Right cardiac atrium (tissue), 5 donors: ENCODE measurements at regions not wholly inside any gene's neighbourhood (a gene's known extent, or its start where the extent isn't known, plus 50 kb on each side); places are given as distances from the start of the nearest gene placed in this dataset.

Source experiments
- ATAC-seq, 2 donors: fragments of 200-7000 bp; cut with Tn5 transposase; one replicate each; pipeline versions ENCODE4 v1.8.0 to v1.9.1; 2020; ENCODE audit warnings: moderate library complexity in 2 of 2, mild to moderate bottlenecking in 1 of 2
- DNase-seq, 3 donors: peaks; one replicate each; pipeline ENCODE4 v3.0.0-alpha.2; 2020
- H3K27ac ChIP-seq: one replicate; pipeline ENCODE4 v1.5.1; 2013; ENCODE audit warnings: mild to moderate bottlenecking, low read length, control low read depth, moderate library complexity
- H3K27me3 ChIP-seq: one replicate; pipeline ENCODE4 v1.6.1; 2013; ENCODE audit not compliant: control insufficient read depth, insufficient read depth
- H3K4me1 ChIP-seq: one replicate; pipeline ENCODE4 v1.6.1; 2013; ENCODE audit warnings: low read length; ENCODE audit not compliant: control insufficient read depth, insufficient read depth
- H3K4me3 ChIP-seq: one replicate; pipeline ENCODE4 v1.5.1; 2013; ENCODE audit warnings: low read length, control low read depth
- H3K9me3 ChIP-seq: one replicate; pipeline ENCODE4 v1.6.1; 2013; ENCODE audit warnings: low read length; ENCODE audit not compliant: control insufficient read depth
- WGBS: extraction: QIAGEN DNeasy Blood & Tissue Kit; methylation state at CpG from one replicate; pipeline ENCODE4 v1.1.7; 2013; 5-methylcytosine and 5-hydroxymethylcytosine counted together
- intact Hi-C, 4 donors: fragments of 100-400 bp; cut with DNase I; formaldehyde crosslinking; loops; one replicate each; pipeline versions ENCODE4 v1.11.0 to v1.14.0; 2022 to 2023
- donor health status: healthy with polysubstance abuse.
- donor health status: DM: no; HTN: yes; CAD: no.
- donor health status: DM: no; HTN: no; CAD: no.
- donor health status: DM: no; HTN: yes; CAD: no; lungs with severe emphysema.
- donor health status: DM: yes; HTN: yes; CAD: no.

DNA sequence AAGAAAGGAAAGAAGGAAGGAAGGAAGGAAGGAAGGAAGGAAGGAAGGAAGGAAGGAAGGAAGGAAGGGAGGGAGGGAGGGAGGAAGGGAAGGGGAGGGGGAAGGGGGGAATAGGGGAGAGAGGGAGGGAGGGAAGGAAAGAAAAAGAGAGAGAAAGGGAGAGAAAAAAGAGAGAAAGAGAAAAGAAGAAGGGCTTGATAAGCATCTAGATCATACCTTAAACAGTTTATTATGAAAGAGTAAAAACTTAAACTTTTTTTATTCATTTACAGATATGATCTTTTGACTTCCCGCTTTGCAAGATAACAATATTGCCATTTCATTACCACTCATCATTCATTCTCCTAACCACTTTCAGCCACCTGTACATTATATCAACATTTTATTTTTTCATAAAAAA is 53.6 kb upstream of the TMEM106B start:
- no peak for DNase-seq
- Histone ChIP-seq H3K4me1 (no peaks in the 10 kb centered on the region), H3K27ac (no peak overlapping the region), H3K4me3 (no peak overlapping the region), H3K27me3 (peaks cover 3% of the 10 kb centered on the region), H3K9me3 (no peaks in the 10 kb centered on the region)
- intact Hi-C loops: no loop called here
- ATAC-seq: no peak
- 45% methylated on average over 1 of the region's 1 CpG for WGBS

DNA sequence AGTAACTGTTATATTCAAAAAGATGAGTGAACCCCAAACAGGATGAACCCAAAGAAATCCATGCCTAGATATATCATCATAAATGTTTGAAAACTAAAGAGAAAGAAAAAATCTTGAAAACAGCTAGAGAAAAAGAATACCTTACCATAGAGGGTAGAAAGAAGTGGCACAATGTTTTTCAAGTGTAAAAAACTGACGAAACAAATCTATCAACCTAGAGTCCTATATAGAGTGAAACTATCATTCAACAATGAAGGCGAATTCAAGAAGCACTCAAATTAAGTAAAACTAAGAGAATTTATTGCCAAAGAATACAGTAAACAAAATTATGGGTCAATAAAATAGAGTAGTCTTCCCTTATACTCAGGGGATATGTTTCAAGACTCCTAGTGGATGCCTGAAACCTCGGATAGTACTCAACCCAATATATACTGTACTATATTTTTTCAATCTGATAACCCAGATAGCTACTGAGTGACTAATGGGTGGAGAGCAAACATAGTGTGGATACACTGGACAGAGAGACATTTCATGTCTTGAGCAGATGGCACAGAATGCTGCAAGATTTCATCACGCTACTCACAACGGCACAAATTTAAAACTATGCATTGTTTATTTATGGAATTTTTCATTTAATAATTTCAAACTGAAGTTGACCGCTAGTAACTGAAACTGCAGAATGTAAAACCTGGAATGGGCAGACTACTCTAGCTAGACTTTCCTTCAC is 52.6 kb upstream of the TMEM106B start:
- no peak overlapping the region for H3K4me3 ChIP-seq
- intact Hi-C loops: no loop called here

DNA sequence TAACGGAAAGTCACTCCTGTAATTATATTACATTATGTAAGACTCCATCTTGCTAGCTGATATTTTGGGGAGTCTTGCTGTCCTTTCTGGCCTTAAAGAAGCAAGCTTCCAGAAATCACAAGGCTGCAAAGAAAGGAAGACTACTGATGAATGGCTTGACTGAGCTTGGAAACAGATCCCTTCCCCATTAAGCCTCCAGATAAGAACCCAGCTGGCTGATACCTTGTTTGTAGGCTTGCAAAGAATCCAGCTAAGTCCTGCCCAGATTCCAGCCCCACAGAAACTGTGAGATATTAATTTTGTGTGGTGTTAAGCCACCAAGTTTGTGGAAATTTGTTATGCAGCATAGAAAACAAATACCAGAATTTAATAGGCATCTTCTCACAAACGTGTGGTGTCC is 49.9 kb upstream of the TMEM106B start:
- H3K4me1 ChIP-seq: no peaks in the 10 kb centered on the region

More for the DNA sequence above, 52.6 kb upstream of the TMEM106B start:
- Histone ChIP-seq H3K27ac (no peak overlapping the region), H3K9me3 (no peaks in the 10 kb centered on the region), H3K27me3 (no peaks in the 10 kb centered on the region), H3K4me1 (no peaks in the 10 kb centered on the region)
- 77% methylated on average over 6 of the region's 6 CpGs for WGBS
- no peak for ATAC-seq
- no peak for DNase-seq

More for the DNA sequence above, 49.9 kb upstream of the TMEM106B start:
- Histone ChIP-seq H3K27ac (no peak overlapping the region), H3K27me3 (no peaks in the 10 kb centered on the region), H3K4me3 (no peak overlapping the region), H3K9me3 (no peaks in the 10 kb centered on the region)
- intact Hi-C loops: no loop called here
- ATAC-seq (no peak), DNase-seq (no peak)
- WGBS: 44% methylated on average over 2 of the region's 2 CpGs
